ENCODE measurements at regions not wholly inside any gene's neighbourhood (a gene's known extent, or its start where the extent isn't known, plus 50 kb on each side); places are given as distances from the start of the nearest gene placed in this dataset.

- Histone ChIP-seq H3K36me3 (ENCODE audit: control insufficient read depth in 3 of 3, insufficient read depth in 3 of 3, low read length in 3 of 3) (no peaks in the 10 kb centered on the region), H3K4me3 (ENCODE audit: low read length in 3 of 3) (no peak overlapping the region), H3K27ac (ENCODE audit: low read depth, low read length) (no peak overlapping the region), H3K9me3 (ENCODE audit: control insufficient read depth in 3 of 3, low read length in 3 of 3) (no peaks in the 10 kb centered on the region), H3K9ac (ENCODE audit: low read depth in 1 of 3, low read length in 3 of 3) (no peak overlapping the region), H3K4me1 (ENCODE audit: control insufficient read depth in 3 of 3, insufficient read depth in 3 of 3, low read length in 3 of 3) (no peaks in the 10 kb centered on the region), H3K27me3 (ENCODE audit: control insufficient read depth in 3 of 3, insufficient read depth in 3 of 3, low read length in 3 of 3) (peaks cover 0 to 3% (median 0%) of the 10 kb centered on the region in 3 donors)
Observed at GRCh38 chr6:14315353-14315752, 197.8 kb downstream of the CD83 start.

- no peaks in the 10 kb centered on the region for H3K36me3 ChIP-seq (ENCODE audit: control insufficient read depth in 3 of 3, insufficient read depth in 3 of 3, low read length in 3 of 3)
- H3K27ac ChIP-seq (ENCODE audit: low read depth, low read length) = no peak overlapping the region
- H3K4me3 ChIP-seq (ENCODE audit: low read length in 3 of 3) = no peak overlapping the region
- H3K4me1 ChIP-seq (ENCODE audit: control insufficient read depth in 3 of 3, insufficient read depth in 3 of 3, low read length in 3 of 3) = no peaks in the 10 kb centered on the region
- H3K9me3 ChIP-seq (ENCODE audit: control insufficient read depth in 3 of 3, low read length in 3 of 3) = no peaks in the 10 kb centered on the region
- H3K9ac ChIP-seq (ENCODE audit: low read depth in 1 of 3, low read length in 3 of 3) = no peak overlapping the region
- peaks cover 0 to 3% (median 0%) of the 10 kb centered on the region in 3 donors for H3K27me3 ChIP-seq (ENCODE audit: control insufficient read depth in 3 of 3, insufficient read depth in 3 of 3, low read length in 3 of 3)
Observed at GRCh38 chr6:14316651-14317386, 199.2 kb downstream of the CD83 start.

- Histone ChIP-seq H3K36me3 (ENCODE audit: control insufficient read depth in 3 of 3, insufficient read depth in 3 of 3, low read length in 3 of 3) (no peaks in the 10 kb centered on the region), H3K27me3 (ENCODE audit: control insufficient read depth in 3 of 3, insufficient read depth in 3 of 3, low read length in 3 of 3) (peaks cover 0 to 3% (median 0%) of the 10 kb centered on the region in 3 donors)
Observed at GRCh38 chr6:14317387-14317970, 199.9 kb downstream of the CD83 start.

GRCh38 chr6:14320332-14320731, 202.8 kb downstream of the CD83 start:
- Histone ChIP-seq H3K9ac (ENCODE audit: low read depth in 1 of 3, low read length in 3 of 3) (no peak overlapping the region), H3K27me3 (ENCODE audit: control insufficient read depth in 3 of 3, insufficient read depth in 3 of 3, low read length in 3 of 3) (peaks cover 0 to 3% (median 0%) of the 10 kb centered on the region in 3 donors), H3K4me1 (ENCODE audit: control insufficient read depth in 3 of 3, insufficient read depth in 3 of 3, low read length in 3 of 3) (no peaks in the 10 kb centered on the region), H3K4me3 (ENCODE audit: low read length in 3 of 3) (no peak overlapping the region), H3K36me3 (ENCODE audit: control insufficient read depth in 3 of 3, insufficient read depth in 3 of 3, low read length in 3 of 3) (no peaks in the 10 kb centered on the region), H3K9me3 (ENCODE audit: control insufficient read depth in 3 of 3, low read length in 3 of 3) (no peaks in the 10 kb centered on the region), H3K27ac (ENCODE audit: low read depth, low read length) (no peak overlapping the region)

More at GRCh38 chr6:14317387-14317970, 199.9 kb downstream of the CD83 start:
- Histone ChIP-seq H3K4me3 (ENCODE audit: low read length in 3 of 3) (no peak overlapping the region), H3K9ac (ENCODE audit: low read depth in 1 of 3, low read length in 3 of 3) (no peak overlapping the region), H3K4me1 (ENCODE audit: control insufficient read depth in 3 of 3, insufficient read depth in 3 of 3, low read length in 3 of 3) (no peaks in the 10 kb centered on the region), H3K27ac (ENCODE audit: low read depth, low read length) (no peak overlapping the region), H3K9me3 (ENCODE audit: control insufficient read depth in 3 of 3, low read length in 3 of 3) (no peaks in the 10 kb centered on the region)

- Histone ChIP-seq H3K4me1 (ENCODE audit: control insufficient read depth in 3 of 3, insufficient read depth in 3 of 3, low read length in 3 of 3) (no peaks in the 10 kb centered on the region), H3K27me3 (ENCODE audit: control insufficient read depth in 3 of 3, insufficient read depth in 3 of 3, low read length in 3 of 3) (peaks cover 0 to 3% (median 0%) of the 10 kb centered on the region in 3 donors), H3K27ac (ENCODE audit: low read depth, low read length) (no peak overlapping the region), H3K4me3 (ENCODE audit: low read length in 3 of 3) (no peak overlapping the region), H3K36me3 (ENCODE audit: control insufficient read depth in 3 of 3, insufficient read depth in 3 of 3, low read length in 3 of 3) (no peaks in the 10 kb centered on the region), H3K9me3 (ENCODE audit: control insufficient read depth in 3 of 3, low read length in 3 of 3) (no peaks in the 10 kb centered on the region), H3K9ac (ENCODE audit: low read depth in 1 of 3, low read length in 3 of 3) (no peak overlapping the region)
Observed at GRCh38 chr6:14321992-14322772, 204.6 kb downstream of the CD83 start.

GRCh38 chr6:14322841-14323240, 205.3 kb downstream of the CD83 start:
- H3K9ac ChIP-seq (ENCODE audit: low read depth in 1 of 3, low read length in 3 of 3) = no peak overlapping the region
- H3K36me3 ChIP-seq (ENCODE audit: control insufficient read depth in 3 of 3, insufficient read depth in 3 of 3, low read length in 3 of 3) = no peaks in the 10 kb centered on the region
- H3K27ac ChIP-seq (ENCODE audit: low read depth, low read length) = no peak overlapping the region
- H3K27me3 ChIP-seq (ENCODE audit: control insufficient read depth in 3 of 3, insufficient read depth in 3 of 3, low read length in 3 of 3) = peaks cover 0 to 2% (median 0%) of the 10 kb centered on the region in 3 donors
- H3K9me3 ChIP-seq (ENCODE audit: control insufficient read depth in 3 of 3, low read length in 3 of 3) = no peaks in the 10 kb centered on the region
- no peaks in the 10 kb centered on the region for H3K4me1 ChIP-seq (ENCODE audit: control insufficient read depth in 3 of 3, insufficient read depth in 3 of 3, low read length in 3 of 3)
- H3K4me3 ChIP-seq (ENCODE audit: low read length in 3 of 3) = no peak overlapping the region

GRCh38 chr6:14326774-14327173, 209.2 kb downstream of the CD83 start:
- no peaks in the 10 kb centered on the region for H3K4me1 ChIP-seq (ENCODE audit: control insufficient read depth in 3 of 3, insufficient read depth in 3 of 3, low read length in 3 of 3)
- no peak overlapping the region for H3K27ac ChIP-seq (ENCODE audit: low read depth, low read length)
- peaks cover 0 to 9% (median 2%) of the 10 kb centered on the region in 3 donors for H3K27me3 ChIP-seq (ENCODE audit: control insufficient read depth in 3 of 3, insufficient read depth in 3 of 3, low read length in 3 of 3)
- no peaks in the 10 kb centered on the region for H3K9me3 ChIP-seq (ENCODE audit: control insufficient read depth in 3 of 3, low read length in 3 of 3)
- no peak overlapping the region for H3K9ac ChIP-seq (ENCODE audit: low read depth in 1 of 3, low read length in 3 of 3)
- no peaks in the 10 kb centered on the region for H3K36me3 ChIP-seq (ENCODE audit: control insufficient read depth in 3 of 3, insufficient read depth in 3 of 3, low read length in 3 of 3)
- H3K4me3 ChIP-seq (ENCODE audit: low read length in 3 of 3) = no peak overlapping the region

GRCh38 chr6:14328163-14328562, 210.6 kb downstream of the CD83 start:
- Histone ChIP-seq H3K27ac (ENCODE audit: low read depth, low read length) (no peak overlapping the region), H3K36me3 (ENCODE audit: control insufficient read depth in 3 of 3, insufficient read depth in 3 of 3, low read length in 3 of 3) (no peaks in the 10 kb centered on the region), H3K4me3 (ENCODE audit: low read length in 3 of 3) (no peak overlapping the region), H3K4me1 (ENCODE audit: control insufficient read depth in 3 of 3, insufficient read depth in 3 of 3, low read length in 3 of 3) (no peaks in the 10 kb centered on the region), H3K9me3 (ENCODE audit: control insufficient read depth in 3 of 3, low read length in 3 of 3) (no peaks in the 10 kb centered on the region), H3K9ac (ENCODE audit: low read depth in 1 of 3, low read length in 3 of 3) (no peak overlapping the region), H3K27me3 (ENCODE audit: control insufficient read depth in 3 of 3, insufficient read depth in 3 of 3, low read length in 3 of 3) (peaks cover 0 to 9% (median 2%) of the 10 kb centered on the region in 3 donors)

GRCh38 chr6:14333556-14334305, 216.2 kb downstream of the CD83 start:
- H3K27ac ChIP-seq (ENCODE audit: low read depth, low read length) = no peak overlapping the region
- no peak overlapping the region for H3K9ac ChIP-seq (ENCODE audit: low read depth in 1 of 3, low read length in 3 of 3)
- H3K4me1 ChIP-seq (ENCODE audit: control insufficient read depth in 3 of 3, insufficient read depth in 3 of 3, low read length in 3 of 3) = peaks cover 0 to 2% (median 0%) of the 10 kb centered on the region in 3 donors

More at GRCh38 chr6:14333556-14334305, 216.2 kb downstream of the CD83 start:
- Histone ChIP-seq H3K4me3 (ENCODE audit: low read length in 3 of 3) (no peak overlapping the region), H3K27me3 (ENCODE audit: control insufficient read depth in 3 of 3, insufficient read depth in 3 of 3, low read length in 3 of 3) (peaks cover 0 to 9% (median 2%) of the 10 kb centered on the region in 3 donors), H3K36me3 (ENCODE audit: control insufficient read depth in 3 of 3, insufficient read depth in 3 of 3, low read length in 3 of 3) (no peaks in the 10 kb centered on the region), H3K9me3 (ENCODE audit: control insufficient read depth in 3 of 3, low read length in 3 of 3) (no peaks in the 10 kb centered on the region)
